NB4 (cell line): ENCODE measurements at regions not wholly inside any gene's neighbourhood (a gene's known extent, or its start where the extent isn't known, plus 50 kb on each side); places are given as distances from the start of the nearest gene placed in this dataset.

Experiments
- DNase-seq: peaks from one replicate; pipeline ENCODE4 v3.0.0; 2010; ENCODE audit warnings: low read depth
- H3K4me3 ChIP-seq: one replicate; pipeline ENCODE4 v1.5.1; 2011; ENCODE audit warnings: mild to moderate bottlenecking, low read depth, low read length, moderate library complexity
- CTCF ChIP-seq: IDR thresholded peaks from one replicate; pipeline ENCODE4 v1.5.1; 2012; ENCODE audit warnings: low read depth, low read length
- MAX ChIP-seq: IDR thresholded peaks from 2 replicates; pipeline ENCODE4 v1.6.1; 2011; ENCODE audit warnings: low read depth, low read length
- MYC ChIP-seq: IDR thresholded peaks from 2 replicates; pipeline ENCODE4 v1.6.1; 2011; ENCODE audit warnings: low read depth, low read length
- POLR2A ChIP-seq: IDR thresholded peaks from 2 replicates; pipeline ENCODE4 v1.6.1; 2011; ENCODE audit warnings: mild to moderate bottlenecking; ENCODE audit not compliant: insufficient read length; ENCODE audit errors: extremely low read depth

GRCh38 chr20:20915844-20916243, 190.3 kb downstream of the LINC00237 start:
- TF ChIP-seq POLR2A (no peak), MYC (no peak), MAX (no peak), CTCF (no peak)
- no peak overlapping the region for H3K4me3 ChIP-seq
- no peak for DNase-seq

GRCh38 chr20:20904501-20904831, 192.0 kb upstream of the RALGAPA2 start:
- TF ChIP-seq MAX: no peak
- TF ChIP-seq MYC: no peak
- no peak for TF ChIP-seq CTCF
- H3K4me3 ChIP-seq: no peak overlapping the region
- no peak for DNase-seq

- H3K4me3 ChIP-seq: no peak overlapping the region
- DNase-seq: no peak
- TF ChIP-seq POLR2A: no peak
- TF ChIP-seq CTCF: no peak
- TF ChIP-seq MAX: no peak
- no peak for TF ChIP-seq MYC
Measured at GRCh38 chr20:20903773-20904500, 191.5 kb upstream of the RALGAPA2 start.

- no peak overlapping the region for H3K4me3 ChIP-seq
- DNase-seq: no peak
- TF ChIP-seq POLR2A: no peak
- TF ChIP-seq MYC: no peak
- TF ChIP-seq MAX: no peak
- no peak for TF ChIP-seq CTCF
Measured at GRCh38 chr20:20897922-20898321, 185.5 kb upstream of the RALGAPA2 start.

GRCh38 chr20:20897145-20897544, 184.7 kb upstream of the RALGAPA2 start:
- no peak for DNase-seq
- no peak overlapping the region for H3K4me3 ChIP-seq
- TF ChIP-seq POLR2A (no peak), MAX (no peak), MYC (no peak), CTCF (no peak)

- H3K4me3 ChIP-seq: no peak overlapping the region
- DNase-seq: no peak
- TF ChIP-seq MAX: no peak
Measured at GRCh38 chr20:20896606-20897005, 184.2 kb upstream of the RALGAPA2 start.
